ENCODE measurements at regions not wholly inside any gene's neighbourhood (a gene's known extent, or its start where the extent isn't known, plus 50 kb on each side); places are given as distances from the start of the nearest gene placed in this dataset.

GRCh38 chr1:5638582-5638981 is 353.6 kb downstream of the NPHP4 start:
- 80 to 88% methylated on average over 3 of the region's 3 CpGs for WGBS, 2 donors
- H3K4me3 ChIP-seq (ENCODE audit: low read depth, poor library complexity, severe bottlenecking), result no peak overlapping the region
- TF ChIP-seq CTCF (IDR thresholded peaks at IDR 0.05) (no peak), POLR2A (IDR thresholded peaks at IDR 0.05) (no peak)
- peak in 1 of 2 donors; percentile 68 for DNase-seq (ENCODE audit: low spot score in 2 of 2)
- intact Hi-C loops (cut with DNase I; ENCODE audit: low total_unique reads), result loop anchor here (5.0 to 10.0 kb wide), 2 partner anchors 109 to 276 kb away; no protein-coding TSS in a partner anchor

GRCh38 chr1:5637171-5637570 is 355.1 kb downstream of the NPHP4 start:
- intact Hi-C loops (cut with DNase I; ENCODE audit: low total_unique reads), result loop anchor here (5.0 to 10.0 kb wide), 2 partner anchors 110 to 278 kb away; no protein-coding TSS in a partner anchor
- peak in 1 of 2 donors; percentile 86 for DNase-seq (ENCODE audit: low spot score in 2 of 2)
- 57 to 63% methylated on average over 2 of the region's 2 CpGs for WGBS, 2 donors
- H3K4me3 ChIP-seq (ENCODE audit: low read depth, poor library complexity, severe bottlenecking), result no peak overlapping the region
- TF ChIP-seq CTCF (IDR thresholded peaks at IDR 0.05) (no peak), POLR2A (IDR thresholded peaks at IDR 0.05) (no peak)

- WGBS, 2 donors, result 90% methylated on average over 4 of the region's 4 CpGs
- no peak overlapping the region for H3K4me3 ChIP-seq (ENCODE audit: low read depth, poor library complexity, severe bottlenecking)
- no peak for DNase-seq (ENCODE audit: low spot score in 2 of 2)
- intact Hi-C loops (cut with DNase I; ENCODE audit: low total_unique reads), result loop anchor here (5.0 to 10.0 kb wide), 2 partner anchors 112 to 280 kb away; no protein-coding TSS in a partner anchor
- TF ChIP-seq POLR2A (IDR thresholded peaks at IDR 0.05), result no peak
- TF ChIP-seq CTCF (IDR thresholded peaks at IDR 0.05), result no peak
These were observed 357.3 kb downstream of the NPHP4 start for GRCh38 chr1:5634893-5635292.

GRCh38 chr1:5632814-5633213 is 359.4 kb downstream of the NPHP4 start:
- no peak for TF ChIP-seq CTCF (IDR thresholded peaks at IDR 0.05)
- TF ChIP-seq POLR2A (IDR thresholded peaks at IDR 0.05), result no peak
- DNase-seq (ENCODE audit: low spot score in 2 of 2), result no peak
- intact Hi-C loops (cut with DNase I; ENCODE audit: low total_unique reads), result loop anchor here (10.0 kb wide), 1 partner anchor 282 kb away; no protein-coding TSS in a partner anchor
- WGBS, 2 donors, result 73 to 84% methylated on average over 10 of the region's 10 CpGs
- H3K4me3 ChIP-seq (ENCODE audit: low read depth, poor library complexity, severe bottlenecking), result no peak overlapping the region

- no peak overlapping the region for H3K4me3 ChIP-seq (ENCODE audit: low read depth, poor library complexity, severe bottlenecking)
- intact Hi-C loops (cut with DNase I; ENCODE audit: low total_unique reads), result loop anchor here (10.0 kb wide), 1 partner anchor 283 kb away; no protein-coding TSS in a partner anchor
- TF ChIP-seq CTCF (IDR thresholded peaks at IDR 0.05) (no peak), POLR2A (IDR thresholded peaks at IDR 0.05) (no peak)
- no peak for DNase-seq (ENCODE audit: low spot score in 2 of 2)
- WGBS, 2 donors, result 40 to 51% methylated on average over 4 of the region's 4 CpGs
These were observed 360.0 kb downstream of the NPHP4 start for GRCh38 chr1:5632224-5632623.

- intact Hi-C loops (cut with DNase I; ENCODE audit: low total_unique reads), result no loop called here
- 78 to 83% methylated on average over 2 of the region's 2 CpGs for WGBS, 2 donors
- TF ChIP-seq POLR2A (IDR thresholded peaks at IDR 0.05) (no peak), CTCF (IDR thresholded peaks at IDR 0.05) (no peak)
- H3K4me3 ChIP-seq (ENCODE audit: low read depth, poor library complexity, severe bottlenecking), result no peak overlapping the region
- peak in 1 of 2 donors; percentile 40 for DNase-seq (ENCODE audit: low spot score in 2 of 2)
These were observed 363.8 kb downstream of the NPHP4 start for GRCh38 chr1:5628416-5628815.

Measured in lower leg skin (tissue), 4 donors.